HepG2 (cell line): ENCODE measurements at regions not wholly inside any gene's neighbourhood (a gene's known extent, or its start where the extent isn't known, plus 50 kb on each side); places are given as distances from the start of the nearest gene placed in this dataset.

ENCODE experiments used
- ATAC-seq: fragments of 200-7000 bp; cut with Tn5 transposase; 3 replicates; pipeline ENCODE4 v1.9.1; 2020; ENCODE audit warnings: mild to moderate bottlenecking, moderate library complexity
- BruUV-seq: library from RNA; stranded (reverse); fragments of 400-500 nt; replicated peaks from 2 replicates; lab custom pipeline; 2021; lab: Mats Ljungman, UMichigan
- CTCF ChIA-PET: fragments of 300-600 bp; formaldehyde crosslinking; extraction: SDS; loops from one replicate; lab custom pipeline; 2021; ENCODE audit warnings: low total read pairs, inconsistent platforms, low intra/inter-chr PET ratio; lab: Yijun Ruan, JAX
- POLR2A ChIA-PET: fragments of 350-600 bp; sonication (Branson Sonifier 250); formaldehyde crosslinking; loops from one replicate; lab custom pipeline; 2020; ENCODE audit warnings: antibody characterized with exemption, inconsistent platforms; lab: Yijun Ruan, JAX
- DNase-seq: peaks from one replicate; pipeline ENCODE4 v3.0.0-alpha.2; 2015; ENCODE audit warnings: low spot score
- FAIRE-seq: peaks from 3 replicates; lab custom pipeline; 2011; peaks lifted over from hg19 to GRCh38; lab: Jason Lieb, UNC
- H2AFZ ChIP-seq: one replicate; pipeline ENCODE4 v1.6.1; 2011; ENCODE audit warnings: low read length, inconsistent platforms
- H3K27ac ChIP-seq: fragments of 300-600 bp; 3 replicates; pipeline ENCODE4 v1.8.0; 2011; ENCODE audit warnings: mixed run types, mild to moderate bottlenecking, mixed read lengths, low read length, inconsistent platforms; ENCODE audit not compliant: insufficient read depth; ENCODE audit errors: extremely low read length
- H3K27me3 ChIP-seq, 2 experiments: fragments of 200-600 bp in 1 of 2; 2 replicates in 1 of 2; 3 replicates in 1 of 2; pipeline versions ENCODE4 v1.6.0 to v1.8.0; 2011; ENCODE audit warnings: low read length in 2 of 2, mild to moderate bottlenecking in 2 of 2, moderate library complexity in 2 of 2, inconsistent platforms in 1 of 2; ENCODE audit not compliant: insufficient read depth in 2 of 2, control insufficient read depth in 1 of 2
- H3K36me3 ChIP-seq, 2 experiments: fragments of 200-600 bp in 1 of 2; replicated peaks in 1 of 2; 2 replicates in 1 of 2; 3 replicates in 1 of 2; pipeline versions ENCODE4 v1.5.1 to v1.8.0; 2011; ENCODE audit warnings: low read length in 2 of 2, inconsistent platforms in 1 of 2; ENCODE audit not compliant: insufficient read depth in 2 of 2, control insufficient read depth in 1 of 2
- H3K4me1 ChIP-seq: 2 replicates; pipeline ENCODE4 v1.5.1; 2012; ENCODE audit warnings: low read length, inconsistent platforms; ENCODE audit not compliant: insufficient read depth
- H3K4me2 ChIP-seq: 2 replicates; pipeline ENCODE4 v1.6.0; 2011; ENCODE audit warnings: low read depth, low read length, inconsistent platforms
- H3K4me3 ChIP-seq, 3 experiments: fragments of 200-600 bp in 1 of 3; sonication (generic), shearing (Covaris generic) in 1 of 3; replicated peaks in 1 of 3; 2 replicates each; pipeline ENCODE4 v1.5.1; 2011 to 2016; ENCODE audit warnings: low read length in 3 of 3, inconsistent platforms in 2 of 3, low read depth in 2 of 3, mild to moderate bottlenecking in 2 of 3, control low read depth in 1 of 3, mixed read lengths in 1 of 3; ENCODE audit not compliant: insufficient read depth in 1 of 3
- H3K79me2 ChIP-seq: one replicate; pipeline ENCODE4 v1.6.1; 2011; ENCODE audit warnings: low read length, inconsistent platforms; ENCODE audit not compliant: insufficient read depth
- H3K9ac ChIP-seq: 2 replicates; pipeline ENCODE4 v1.6.0; 2011; ENCODE audit warnings: mild to moderate bottlenecking, low read depth, low read length, inconsistent platforms; ENCODE audit not compliant: insufficient read depth
- H3K9me3 ChIP-seq: 2 replicates; pipeline ENCODE4 v1.5.1; 2012; ENCODE audit warnings: mild to moderate bottlenecking, low read length
- H4K20me1 ChIP-seq: 2 replicates; pipeline ENCODE4 v1.6.0; 2011; ENCODE audit warnings: inconsistent platforms, mild to moderate bottlenecking, low read length, moderate library complexity; ENCODE audit not compliant: insufficient read depth
- ARID2 ChIP-seq: sonication (generic); formaldehyde crosslinking; IDR thresholded peaks from 2 replicates; pipeline ENCODE4 v1.8.1; 2022; ENCODE audit warnings: mild to moderate bottlenecking, missing genetic modification reagents, borderline replicate concordance
- ATF7-NPFF ChIP-seq: sonication (generic); formaldehyde crosslinking; IDR thresholded peaks from 2 replicates; pipeline ENCODE4 v1.8.1; 2023; ENCODE audit warnings: mild to moderate bottlenecking, low read depth, missing genetic modification reagents, moderate library complexity
- GABPA ChIP-seq, 2 experiments: IDR thresholded peaks; 2 replicates each; pipeline ENCODE4 v1.6.1; 2011 to 2016; ENCODE audit warnings: low read depth in 2 of 2, low read length in 1 of 2, missing biosample characterization in 1 of 2, missing genetic modification characterization in 1 of 2
- IRX3 ChIP-seq: sonication (generic); formaldehyde crosslinking; IDR thresholded peaks from 2 replicates; pipeline ENCODE4 v1.8.1; 2023; ENCODE audit warnings: mild to moderate bottlenecking, low read depth, missing genetic modification reagents, borderline replicate concordance
- NCOA5 ChIP-seq: sonication (generic); formaldehyde crosslinking; IDR thresholded peaks from 2 replicates; pipeline ENCODE4 v1.4.0; 2020; ENCODE audit warnings: missing genetic modification reagents
- NCOR1 ChIP-seq: fragments of 200-600 bp; sonication (generic); IDR thresholded peaks from 2 replicates; pipeline ENCODE4 v1.7.0; 2017; ENCODE audit warnings: antibody characterized with exemption, low read length, borderline replicate concordance
- ZBTB1 ChIP-seq: sonication (generic); formaldehyde crosslinking; IDR thresholded peaks from 2 replicates; pipeline ENCODE4 v1.4.0; 2020; ENCODE audit warnings: missing genetic modification reagents, borderline replicate concordance
- ZNF331 ChIP-seq: sonication (generic); formaldehyde crosslinking; IDR thresholded peaks from 2 replicates; pipeline ENCODE4 v1.4.0; 2020; ENCODE audit warnings: missing genetic modification reagents
- ZNF432 ChIP-seq: sonication (generic); formaldehyde crosslinking; IDR thresholded peaks from 2 replicates; pipeline ENCODE4 v1.5.0; 2020; ENCODE audit warnings: missing genetic modification reagents, mild to moderate bottlenecking, borderline replicate concordance
- in situ Hi-C: cut with HindIII; loops from 2 replicates; pipeline ENCODE4 v1.10.0; 2017; ENCODE audit warnings: low pct_unique_long_range_greater_than_20kb; ENCODE audit not compliant: extremely low pct_ligation_motif_present
- intact Hi-C: fragments of 100-400 bp; cut with micrococcal nuclease; formaldehyde crosslinking; loops from one replicate; pipeline ENCODE4 v1.10.0; 2022; ENCODE audit not compliant: unreplicated experiment
- TF ChIP-seq, protein P1 (sequence below): sonication (generic); formaldehyde crosslinking; conservative IDR thresholded peaks from 2 replicates; pipeline ENCODE4 v1.8.0; 2022; ENCODE audit warnings: low read depth, missing genetic modification reagents
- TF ChIP-seq, protein P2 (sequence below): sonication (generic); formaldehyde crosslinking; conservative IDR thresholded peaks from 2 replicates; pipeline ENCODE4 v1.8.0; 2022; ENCODE audit warnings: mild to moderate bottlenecking, moderate library complexity, missing genetic modification reagents

DNA sequence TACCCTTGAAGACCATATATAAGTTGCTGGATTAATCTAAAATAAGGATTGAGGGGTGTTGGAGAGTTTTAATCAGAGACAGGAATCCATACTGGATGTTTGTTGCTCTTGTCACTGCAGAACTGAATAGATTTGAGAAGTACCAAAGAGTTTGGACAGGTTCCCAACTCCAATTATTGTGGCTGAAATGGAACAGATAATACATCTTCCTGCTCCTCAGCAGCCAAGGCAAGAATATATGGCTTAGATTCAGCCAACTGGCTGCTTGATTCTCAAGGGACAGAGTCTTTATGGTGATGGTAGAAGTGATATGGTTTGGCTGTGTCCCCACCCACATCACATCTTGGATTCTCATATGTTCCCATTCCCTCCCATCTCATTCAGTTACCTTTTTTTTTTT is 97.0 kb upstream of the PDHA2 start:
- Histone ChIP-seq H3K4me2 (no peak overlapping the region), H3K4me1 (no peaks in the 10 kb centered on the region), H3K4me3 (no peak overlapping the region), H3K9me3 (peaks cover 77% of the 10 kb centered on the region)
- intact Hi-C loops (no loop called here), in situ Hi-C loops (no loop called here)
- no peak for ATAC-seq
- BruUV-seq: no TSS peak
- POLR2A ChIA-PET: no interaction called here
- TF ChIP-seq ATF7-NPFF (no peak), IRX3 (CRISPR knock-in tag) (no peak), GABPA (IDR thresholded peaks at IDR 0.05; ENCODE audit: low read depth, low read length) (no peak), GABPA (CRISPR knock-in tag; IDR thresholded peaks at IDR 0.05; ENCODE audit: low read depth) (no peak), ZBTB1 (CRISPR knock-in tag) (no peak), ZNF432 (CRISPR knock-in tag) (no peak), NCOR1 (no peak), NCOA5 (CRISPR knock-in tag) (no peak), ZNF331 (CRISPR knock-in tag) (no peak), ARID2 (CRISPR knock-in tag) (no peak)
- TF ChIP-seq, protein P1, sequence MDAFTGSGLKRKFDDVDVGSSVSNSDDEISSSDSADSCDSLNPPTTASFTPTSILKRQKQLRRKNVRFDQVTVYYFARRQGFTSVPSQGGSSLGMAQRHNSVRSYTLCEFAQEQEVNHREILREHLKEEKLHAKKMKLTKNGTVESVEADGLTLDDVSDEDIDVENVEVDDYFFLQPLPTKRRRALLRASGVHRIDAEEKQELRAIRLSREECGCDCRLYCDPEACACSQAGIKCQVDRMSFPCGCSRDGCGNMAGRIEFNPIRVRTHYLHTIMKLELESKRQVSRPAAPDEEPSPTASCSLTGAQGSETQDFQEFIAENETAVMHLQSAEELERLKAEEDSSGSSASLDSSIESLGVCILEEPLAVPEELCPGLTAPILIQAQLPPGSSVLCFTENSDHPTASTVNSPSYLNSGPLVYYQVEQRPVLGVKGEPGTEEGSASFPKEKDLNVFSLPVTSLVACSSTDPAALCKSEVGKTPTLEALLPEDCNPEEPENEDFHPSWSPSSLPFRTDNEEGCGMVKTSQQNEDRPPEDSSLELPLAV (CRISPR knock-in tag): no peak
- TF ChIP-seq, protein P2, sequence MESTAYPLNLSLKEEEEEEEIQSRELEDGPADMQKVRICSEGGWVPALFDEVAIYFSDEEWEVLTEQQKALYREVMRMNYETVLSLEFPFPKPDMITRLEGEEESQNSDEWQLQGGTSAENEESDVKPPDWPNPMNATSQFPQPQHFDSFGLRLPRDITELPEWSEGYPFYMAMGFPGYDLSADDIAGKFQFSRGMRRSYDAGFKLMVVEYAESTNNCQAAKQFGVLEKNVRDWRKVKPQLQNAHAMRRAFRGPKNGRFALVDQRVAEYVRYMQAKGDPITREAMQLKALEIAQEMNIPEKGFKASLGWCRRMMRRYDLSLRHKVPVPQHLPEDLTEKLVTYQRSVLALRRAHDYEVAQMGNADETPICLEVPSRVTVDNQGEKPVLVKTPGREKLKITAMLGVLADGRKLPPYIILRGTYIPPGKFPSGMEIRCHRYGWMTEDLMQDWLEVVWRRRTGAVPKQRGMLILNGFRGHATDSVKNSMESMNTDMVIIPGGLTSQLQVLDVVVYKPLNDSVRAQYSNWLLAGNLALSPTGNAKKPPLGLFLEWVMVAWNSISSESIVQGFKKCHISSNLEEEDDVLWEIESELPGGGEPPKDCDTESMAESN (CRISPR knock-in tag): no peak
- TF ChIP-seq, all 625 proteins: peak for 0
- Histone ChIP-seq H3K79me2 (no peaks in the 10 kb centered on the region), H3K27ac (no peak overlapping the region), H3K9ac (no peak overlapping the region), H3K36me3 (no peaks in the 10 kb centered on the region), H2AFZ (no peak overlapping the region), H4K20me1 (no peaks in the 10 kb centered on the region), H3K27me3 (no peaks in the 10 kb centered on the region)
- DNase-seq: no peak
- CTCF ChIA-PET: no interaction called here
- no peak for FAIRE-seq
